Tibial nerve (tissue), 4 donors: ENCODE measurements at regions not wholly inside any gene's neighbourhood (a gene's known extent, or its start where the extent isn't known, plus 50 kb on each side); places are given as distances from the start of the nearest gene placed in this dataset.

Source experiments
- DNase-seq, 2 donors: peaks; one replicate each; pipeline ENCODE4 v3.0.0-alpha.2; 2019; ENCODE audit warnings: low spot score in 2 of 2
- H3K27ac ChIP-seq, 4 donors: fragments of 200-600 bp; sonication (generic) in 3 of 4; one replicate each; pipeline ENCODE4 v1.5.1; 2017 to 2019; ENCODE audit warnings: mild to moderate bottlenecking in 1 of 4
- H3K27me3 ChIP-seq, 2 donors: fragments of 200-600 bp; sonication (generic) in 1 of 2; one replicate each; pipeline versions ENCODE4 v1.5.1 to v1.6.0; 2017 to 2019
- H3K36me3 ChIP-seq, 3 donors: fragments of 200-600 bp; sonication (generic); one replicate each; pipeline ENCODE4 v1.5.1; 2018 to 2019
- H3K4me1 ChIP-seq, 4 donors: fragments of 200-600 bp; sonication (generic) in 3 of 4; one replicate each; pipeline ENCODE4 v1.5.1; 2017 to 2019
- H3K4me3 ChIP-seq, 4 donors: fragments of 200-600 bp; sonication (generic) in 3 of 4; one replicate each; pipeline ENCODE4 v1.5.1; 2017 to 2019; ENCODE audit warnings: mild to moderate bottlenecking in 1 of 4, moderate library complexity in 1 of 4
- H3K9me3 ChIP-seq, 4 donors: fragments of 200-600 bp; sonication (generic) in 3 of 4; one replicate each; pipeline ENCODE4 v1.5.1; 2017 to 2019
- CTCF ChIP-seq, 5 experiments: fragments of 200-600 bp in 3 of 5; fragments of 450-650 bp in 2 of 5; sonication (generic) in 3 of 5; IDR thresholded peaks; one replicate each; pipeline ENCODE4 v1.5.1; 2016 to 2019; ENCODE audit warnings: antibody characterized with exemption in 5 of 5, mild to moderate bottlenecking in 3 of 5, moderate library complexity in 2 of 5
- EP300 ChIP-seq, 2 donors: sonication (generic); formaldehyde crosslinking; IDR thresholded peaks; one replicate each; pipeline ENCODE4 v1.6.1; 2017; ENCODE audit warnings: antibody characterized with exemption in 2 of 2, mild to moderate bottlenecking in 1 of 2
- POLR2A ChIP-seq, 2 donors: fragments of 450-650 bp; IDR thresholded peaks; one replicate each; pipeline ENCODE4 v1.6.1; 2017; ENCODE audit warnings: antibody characterized with exemption in 2 of 2, mild to moderate bottlenecking in 2 of 2, moderate library complexity in 2 of 2
- WGBS, 2 donors: methylation state at CpG; one replicate each; pipeline ENCODE4 v1.1.5; 2018; 5-methylcytosine and 5-hydroxymethylcytosine counted together

- Histone ChIP-seq H3K4me3 (no peak overlapping the region), H3K27me3 (no peaks in the 10 kb centered on the region), H3K27ac (no peak overlapping the region), H3K36me3 (no peaks in the 10 kb centered on the region), H3K9me3 (no peaks in the 10 kb centered on the region), H3K4me1 (no peaks in the 10 kb centered on the region)
- 63 to 70% methylated on average over 5 of the region's 5 CpGs for WGBS, 2 donors
- no peak for TF ChIP-seq EP300 (IDR thresholded peaks at IDR 0.05)
- no peak for TF ChIP-seq CTCF (IDR thresholded peaks at IDR 0.05)
- no peak for TF ChIP-seq POLR2A (IDR thresholded peaks at IDR 0.05)
- no peak for DNase-seq
Observed at GRCh38 chr6:166245148-166245547, 63.0 kb downstream of the PRR18 start.

GRCh38 chr6:166244353-166245045, 63.7 kb downstream of the PRR18 start:
- Histone ChIP-seq H3K4me3 (peak overlapping the region in 2 of 4 donors; percentile 1 to 12), H3K36me3 (no peaks in the 10 kb centered on the region), H3K27ac (no peak overlapping the region), H3K4me1 (no peaks in the 10 kb centered on the region), H3K9me3 (no peaks in the 10 kb centered on the region), H3K27me3 (no peaks in the 10 kb centered on the region)
- WGBS, 2 donors, result 51 to 54% methylated on average over 11 of the region's 11 CpGs
- no peak for DNase-seq
- TF ChIP-seq EP300 (IDR thresholded peaks at IDR 0.05) (no peak), POLR2A (IDR thresholded peaks at IDR 0.05) (no peak), CTCF (IDR thresholded peaks at IDR 0.05) (no peak)

- H3K4me3 ChIP-seq, result no peak overlapping the region
- TF ChIP-seq CTCF (IDR thresholded peaks at IDR 0.05) (no peak), POLR2A (IDR thresholded peaks at IDR 0.05) (no peak), EP300 (IDR thresholded peaks at IDR 0.05) (no peak)
- WGBS, 2 donors, result 66 to 69% methylated on average over 4 of the region's 4 CpGs
- H3K27ac ChIP-seq, result no peak overlapping the region
- H3K27me3 ChIP-seq, result no peaks in the 10 kb centered on the region
- DNase-seq, result no peak
- no peaks in the 10 kb centered on the region for H3K36me3 ChIP-seq
- no peaks in the 10 kb centered on the region for H3K9me3 ChIP-seq
- H3K4me1 ChIP-seq, result no peaks in the 10 kb centered on the region
Observed at GRCh38 chr6:166242888-166243287, 65.3 kb downstream of the PRR18 start.

- no peaks in the 10 kb centered on the region for H3K4me1 ChIP-seq
- H3K36me3 ChIP-seq, result no peaks in the 10 kb centered on the region
- no peaks in the 10 kb centered on the region for H3K9me3 ChIP-seq
- WGBS, 2 donors, result 82 to 84% methylated on average over 6 of the region's 6 CpGs
- DNase-seq, result no peak
- H3K4me3 ChIP-seq, result no peak overlapping the region
- no peak overlapping the region for H3K27ac ChIP-seq
- TF ChIP-seq CTCF (IDR thresholded peaks at IDR 0.05), result no peak
- TF ChIP-seq POLR2A (IDR thresholded peaks at IDR 0.05), result no peak
- no peak for TF ChIP-seq EP300 (IDR thresholded peaks at IDR 0.05)
- H3K27me3 ChIP-seq, result no peaks in the 10 kb centered on the region
Observed at GRCh38 chr6:166241974-166242373, 66.2 kb downstream of the PRR18 start.

GRCh38 chr6:166240889-166241288, 67.3 kb downstream of the PRR18 start:
- TF ChIP-seq CTCF (IDR thresholded peaks at IDR 0.05), result no peak
- TF ChIP-seq EP300 (IDR thresholded peaks at IDR 0.05), result no peak
- no peak for TF ChIP-seq POLR2A (IDR thresholded peaks at IDR 0.05)
- Histone ChIP-seq H3K9me3 (no peaks in the 10 kb centered on the region), H3K4me1 (no peaks in the 10 kb centered on the region), H3K27me3 (no peaks in the 10 kb centered on the region), H3K27ac (no peak overlapping the region), H3K36me3 (no peaks in the 10 kb centered on the region), H3K4me3 (no peak overlapping the region)
- WGBS, 2 donors, result 45 to 59% methylated on average over 11 of the region's 11 CpGs
- no peak for DNase-seq
